Stimulated activated CD4-positive, alpha-beta T cell treated with anti-CD3 and anti-CD28 coated beads, Interleukin-4, amount 100 ng/mL, for 24 hours (primary cell): ENCODE measurements at regions not wholly inside any gene's neighbourhood (a gene's known extent, or its start where the extent isn't known, plus 50 kb on each side); places are given as distances from the start of the nearest gene placed in this dataset.

Source experiments
- DNase-seq: peaks from one replicate; pipeline ENCODE4 v3.0.0-alpha.2; 2020

DNA sequence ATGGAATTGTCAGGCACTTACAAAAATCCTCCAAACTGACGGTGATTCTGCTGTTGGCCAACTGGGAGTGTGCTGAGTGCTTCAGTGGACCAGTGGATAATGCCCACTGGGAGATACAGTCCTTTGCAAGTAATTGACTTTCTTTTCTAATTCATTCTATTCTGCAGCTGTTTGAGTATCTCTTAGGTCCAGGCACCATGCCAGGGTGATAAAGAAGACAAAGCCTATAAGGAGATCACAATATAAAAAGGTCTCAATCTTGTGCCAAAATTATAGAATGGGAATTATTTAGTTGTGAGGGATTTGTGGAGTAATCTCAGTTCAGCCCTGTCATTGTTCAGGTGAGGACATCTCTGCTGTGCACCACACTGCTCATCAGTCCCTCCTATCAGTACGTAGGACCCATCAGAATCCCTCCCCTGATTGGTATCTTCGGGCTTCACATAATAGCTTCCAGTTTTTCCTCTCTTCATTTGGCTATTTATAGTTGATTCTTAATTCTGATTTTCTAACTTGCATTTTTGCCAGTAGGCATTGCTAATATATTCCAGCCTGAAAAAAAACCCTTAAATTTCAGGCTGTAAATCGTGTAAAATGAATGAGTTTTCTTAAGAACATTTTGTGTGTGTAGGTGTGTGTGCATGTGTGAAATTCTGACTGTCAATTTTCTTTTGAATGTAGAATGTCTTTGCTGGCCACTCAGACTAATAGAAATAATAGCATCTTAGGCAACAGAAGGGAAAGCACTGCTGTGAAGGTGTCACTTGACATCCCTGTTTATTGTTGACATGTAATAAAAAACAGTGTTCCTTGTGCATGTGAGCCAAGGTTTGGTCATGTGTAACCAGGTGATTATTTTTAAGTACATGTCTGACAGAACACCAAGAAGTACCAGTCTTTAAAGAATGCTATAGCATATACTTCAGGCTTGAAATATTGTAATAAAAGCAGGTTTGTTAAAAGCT lies 457.6 kb upstream of the RGS6 start:
- no peak for DNase-seq

DNA sequence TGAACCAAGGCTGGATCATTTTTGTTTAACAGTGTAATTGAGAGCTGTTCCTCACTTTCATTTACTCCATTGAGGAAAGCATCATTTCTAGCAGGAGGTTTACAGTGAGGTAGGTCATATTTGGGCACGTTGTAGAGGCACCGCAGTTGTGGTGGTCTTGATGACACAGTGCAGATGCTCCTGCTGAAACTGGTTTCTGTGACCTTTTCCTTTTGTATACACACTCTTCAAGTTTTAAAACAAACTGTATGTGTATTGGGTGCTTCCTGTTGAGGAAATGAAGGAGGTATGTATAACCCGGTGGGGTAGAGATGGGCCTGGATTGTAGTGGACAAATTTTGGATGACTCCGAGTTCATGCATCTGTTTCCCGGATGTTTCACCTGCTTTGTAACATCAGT lies 456.3 kb upstream of the RGS6 start:
- DNase-seq = no peak

DNA sequence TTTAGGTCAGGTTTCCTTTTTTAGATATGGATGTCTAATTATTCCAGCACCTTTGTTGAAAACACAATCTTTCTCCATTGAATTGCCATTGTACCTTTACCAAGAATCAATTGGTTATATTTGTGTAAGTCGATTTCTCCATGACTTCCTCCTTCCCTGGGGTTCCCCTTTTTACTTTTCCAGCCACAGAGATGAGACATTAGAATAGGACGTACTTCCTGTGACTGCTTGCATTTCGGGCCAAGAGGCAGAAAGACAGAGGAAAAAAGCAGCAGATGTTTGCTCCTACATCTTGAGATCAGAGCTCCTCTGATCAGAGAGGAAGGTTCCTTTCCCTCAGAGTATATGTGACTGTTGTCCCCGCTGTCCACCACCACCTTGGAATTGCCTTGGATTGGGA lies 453.7 kb upstream of the RGS6 start:
- no peak for DNase-seq

DNA sequence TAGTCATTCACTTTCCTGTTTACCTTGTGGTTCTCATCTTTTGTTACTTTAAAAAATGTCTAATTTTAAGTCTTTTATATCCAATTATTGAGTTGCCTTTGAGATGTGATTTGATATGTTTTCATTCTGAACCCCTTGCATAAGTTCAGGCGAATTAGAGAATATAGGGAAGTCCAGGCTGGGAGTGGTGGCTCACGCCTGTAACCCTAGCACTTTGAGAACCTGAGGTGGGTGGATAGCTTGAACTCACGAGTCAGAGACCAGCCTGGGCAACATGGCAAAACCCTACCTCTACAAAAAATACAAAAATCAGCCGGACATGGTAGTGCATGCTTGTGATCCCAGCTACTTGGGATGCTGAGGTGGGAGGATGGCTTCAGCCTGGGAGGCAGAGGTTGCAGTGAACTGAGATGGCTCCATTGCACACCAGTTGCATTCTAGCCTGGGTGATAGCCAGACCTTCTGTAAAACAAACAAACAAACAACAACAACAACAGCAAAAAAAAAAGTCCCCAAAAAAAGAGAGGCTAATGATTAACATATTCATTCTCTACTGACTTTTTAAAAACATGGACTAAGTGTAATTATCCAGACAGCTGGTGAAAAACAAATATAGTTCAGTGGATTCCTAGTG lies 451.1 kb upstream of the RGS6 start:
- DNase-seq = no peak

DNA sequence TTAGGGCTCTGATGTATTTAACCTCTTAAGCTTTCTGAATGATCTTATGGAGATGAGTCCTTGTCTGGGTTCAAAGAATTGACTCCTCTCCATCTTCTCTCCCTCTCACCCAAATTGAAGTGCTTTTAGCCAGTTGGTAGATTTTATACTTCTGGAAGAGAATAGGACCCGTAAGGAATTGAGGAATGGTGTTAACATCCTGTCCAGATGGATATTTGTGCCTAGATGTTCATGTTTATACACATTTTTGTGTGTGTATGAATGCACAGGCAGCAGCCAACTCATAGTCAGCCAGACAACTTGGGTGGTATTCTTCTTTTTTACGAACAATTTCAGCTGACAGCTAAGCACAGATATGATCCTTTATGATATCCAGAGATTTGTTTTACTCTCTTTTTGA lies 449.6 kb upstream of the RGS6 start:
- DNase-seq = no peak

DNA sequence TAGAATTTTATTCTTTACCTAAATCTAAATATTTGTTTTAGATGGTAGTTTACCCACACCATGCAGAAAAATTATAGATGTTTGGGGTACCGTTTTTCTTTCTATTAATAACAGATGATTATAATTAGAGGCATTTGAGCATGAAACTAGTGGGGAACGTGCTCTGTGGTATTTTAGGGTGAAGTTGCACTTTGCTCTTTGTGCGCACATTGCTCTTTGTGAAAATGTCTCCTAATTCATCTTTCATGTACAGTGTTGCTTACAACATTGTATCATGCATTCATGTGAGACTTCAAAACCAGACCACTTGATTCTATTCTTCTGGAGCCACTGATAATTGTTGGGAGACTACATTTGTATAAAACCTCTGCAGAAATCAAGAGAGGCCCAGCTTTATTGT lies 449.1 kb upstream of the RGS6 start:
- DNase-seq = no peak

DNA sequence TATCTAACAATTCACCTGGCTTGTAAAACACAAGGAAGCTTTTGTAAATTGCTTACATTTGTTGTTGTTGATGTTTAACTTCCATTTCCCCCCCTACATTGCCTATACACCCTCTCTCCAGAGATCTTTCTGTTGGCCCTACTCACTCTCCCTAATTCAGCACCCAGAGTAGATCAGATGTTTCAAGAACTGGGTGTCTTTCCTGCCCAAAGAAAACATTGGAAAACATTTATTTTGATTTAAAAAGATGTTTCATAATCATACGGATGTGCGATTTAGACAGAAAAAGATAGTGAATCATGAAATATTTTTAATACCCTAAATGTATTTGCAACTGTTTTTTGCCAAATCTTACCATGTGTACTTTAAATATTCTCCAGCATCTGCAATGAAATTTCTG lies 446.4 kb upstream of the RGS6 start:
- no peak for DNase-seq

DNA sequence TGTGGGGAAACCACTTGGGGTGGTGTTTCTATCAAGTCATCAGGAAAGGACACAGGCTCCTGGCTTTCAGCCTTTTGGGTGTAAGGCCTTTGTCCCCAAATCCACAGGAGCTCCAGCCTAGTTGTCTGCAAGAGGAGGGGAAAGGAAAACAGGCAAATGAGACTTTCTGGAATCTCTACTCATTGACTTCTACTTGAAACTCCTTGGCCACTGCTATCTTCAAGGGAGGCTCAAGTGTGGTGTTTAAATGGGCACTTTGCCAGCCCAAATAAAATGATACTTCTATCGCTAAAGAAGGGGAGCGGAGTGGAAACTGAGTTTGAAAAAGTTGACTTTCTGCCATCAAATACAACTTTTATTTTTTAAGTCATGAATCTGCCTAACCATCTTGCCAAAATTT lies 445.9 kb upstream of the RGS6 start:
- no peak for DNase-seq

DNA sequence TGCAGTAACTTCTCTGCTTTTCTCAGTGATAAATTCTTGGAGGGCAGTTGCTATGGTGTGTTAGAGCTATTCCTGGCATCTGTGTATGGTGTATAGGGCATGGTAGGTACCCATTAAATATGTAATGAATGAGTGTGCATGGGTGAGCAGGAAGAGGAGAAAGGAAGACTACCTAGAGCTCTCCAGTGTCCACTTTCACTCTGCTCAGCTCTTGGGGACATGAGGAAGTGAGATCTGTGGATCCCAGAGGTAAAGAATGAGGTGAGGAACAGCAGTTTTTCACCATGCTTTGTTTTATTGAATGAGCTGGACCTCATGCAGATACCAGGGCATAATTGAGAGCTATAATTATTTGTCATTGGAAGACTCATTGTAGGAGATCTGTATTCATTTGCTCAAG lies 444.8 kb upstream of the RGS6 start:
- no peak for DNase-seq

DNA sequence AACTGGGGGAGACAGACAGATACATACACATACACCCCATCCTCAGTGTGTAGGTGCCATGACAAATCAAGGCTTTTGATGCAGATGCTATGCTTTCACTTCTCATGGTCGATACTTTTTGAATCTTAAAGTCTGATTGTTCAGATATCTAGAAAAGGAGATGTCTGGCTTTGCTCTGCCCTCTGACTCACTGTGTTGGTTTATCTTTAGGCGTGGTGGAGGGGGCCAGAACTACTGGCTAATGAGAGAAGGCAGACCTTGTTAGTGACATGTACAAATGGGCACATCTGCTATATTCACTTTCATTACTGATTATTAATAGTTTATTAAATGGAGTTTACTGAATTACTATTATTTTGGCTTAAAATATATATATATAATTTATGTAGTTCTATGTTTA lies 444.3 kb upstream of the RGS6 start:
- DNase-seq = no peak

DNA sequence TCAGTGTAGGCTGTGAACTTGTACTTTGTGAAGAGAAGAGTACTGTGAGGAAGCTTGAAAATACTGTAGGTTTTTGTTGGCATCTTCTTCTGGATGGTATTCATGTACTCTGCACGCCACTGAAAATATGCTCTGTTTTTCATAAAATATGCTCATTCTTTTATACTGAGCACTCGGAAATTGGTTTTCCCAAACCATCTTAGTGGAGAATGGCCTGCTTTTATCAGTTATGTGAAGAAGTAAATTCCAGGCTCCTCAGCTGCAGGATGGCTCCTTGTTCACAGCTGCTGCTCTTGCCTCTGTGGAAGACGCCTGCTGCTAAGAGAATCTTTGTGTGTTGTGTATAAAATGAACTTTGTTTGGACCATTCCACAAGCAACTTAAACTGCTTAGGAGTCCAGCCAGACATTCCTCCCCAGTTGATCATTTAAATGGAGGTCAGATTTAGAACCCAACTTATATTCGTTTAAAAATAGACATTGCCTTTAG lies 443.5 kb upstream of the RGS6 start:
- DNase-seq = no peak

DNA sequence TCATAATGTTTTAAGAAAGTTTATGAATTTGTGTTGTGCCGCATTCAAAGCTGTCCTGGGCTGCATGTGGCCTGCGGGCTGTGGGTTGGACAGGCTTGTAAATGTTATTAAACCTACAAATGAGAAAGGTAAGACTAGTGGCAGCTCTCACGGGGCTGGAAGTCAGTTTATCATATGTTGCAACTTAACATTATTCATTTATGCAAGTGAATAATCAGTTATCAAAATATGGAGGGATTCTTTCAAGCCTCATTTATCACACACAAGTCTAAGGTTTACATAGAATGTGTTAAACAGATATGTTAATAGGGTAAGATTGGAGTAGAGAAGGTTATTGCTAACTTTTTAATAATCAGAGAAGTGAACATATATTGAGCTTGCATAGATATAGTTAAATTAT lies 442.5 kb upstream of the RGS6 start:
- no peak for DNase-seq

DNA sequence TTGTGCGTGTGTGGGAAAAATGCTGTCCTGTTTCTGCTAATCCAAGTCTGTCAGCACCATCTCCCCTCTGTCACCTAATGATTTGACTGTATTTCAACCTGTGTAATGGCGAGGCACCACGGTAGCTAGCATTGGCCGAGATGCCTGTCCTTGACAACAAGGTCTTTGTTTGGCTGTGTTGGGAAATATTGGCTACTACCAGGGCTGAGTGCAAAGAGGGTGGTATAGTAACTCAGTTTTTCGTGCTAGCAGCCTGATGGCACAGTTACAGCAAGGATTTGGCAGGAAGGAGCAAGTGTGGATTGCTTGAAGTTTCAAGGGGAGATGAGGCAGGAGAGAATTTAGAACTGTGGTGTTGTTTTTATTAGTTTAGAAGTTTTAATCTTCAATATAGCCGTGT lies 440.3 kb upstream of the RGS6 start:
- no peak for DNase-seq

DNA sequence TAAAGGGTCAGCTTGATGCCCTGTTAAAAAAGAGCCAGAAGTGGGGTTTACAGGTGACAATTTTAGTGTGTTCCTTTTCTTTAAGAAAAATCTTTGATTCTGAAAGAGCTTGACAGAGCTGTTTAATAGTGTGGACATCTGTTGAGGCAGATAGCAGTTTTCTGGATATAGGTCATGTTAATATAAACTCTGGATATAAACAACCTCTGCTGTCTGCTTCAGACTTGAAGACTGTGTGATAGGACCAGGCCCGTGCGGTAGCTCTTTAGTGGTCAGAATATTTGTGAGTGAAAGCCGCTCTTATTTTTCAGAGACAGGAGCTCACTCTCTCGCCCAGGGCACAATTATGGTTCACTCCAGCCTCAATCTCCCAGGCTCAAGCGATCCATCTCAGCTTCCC lies 439.9 kb upstream of the RGS6 start:
- DNase-seq = no peak

DNA sequence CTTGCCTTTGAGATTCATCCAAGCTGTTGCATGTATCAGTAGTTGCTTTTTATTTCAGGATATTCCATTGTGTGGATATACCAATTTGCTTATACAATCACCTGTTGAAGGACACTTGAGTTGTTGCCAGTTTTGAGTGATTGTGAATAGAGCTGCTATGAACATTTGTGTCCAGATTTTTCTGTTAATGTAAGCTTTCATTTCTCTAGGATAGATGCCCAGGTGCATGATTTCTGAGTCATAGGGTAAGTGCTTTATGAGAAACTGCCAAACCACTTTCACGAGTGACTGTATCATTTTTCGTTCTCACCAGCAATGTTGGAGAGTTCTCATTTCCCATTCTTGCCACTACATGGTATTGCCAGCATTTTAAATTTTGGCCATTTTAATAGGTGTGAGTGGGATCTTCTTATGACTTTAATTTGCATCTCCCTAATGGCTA lies 434.6 kb upstream of the RGS6 start:
- DNase-seq = no peak

DNA sequence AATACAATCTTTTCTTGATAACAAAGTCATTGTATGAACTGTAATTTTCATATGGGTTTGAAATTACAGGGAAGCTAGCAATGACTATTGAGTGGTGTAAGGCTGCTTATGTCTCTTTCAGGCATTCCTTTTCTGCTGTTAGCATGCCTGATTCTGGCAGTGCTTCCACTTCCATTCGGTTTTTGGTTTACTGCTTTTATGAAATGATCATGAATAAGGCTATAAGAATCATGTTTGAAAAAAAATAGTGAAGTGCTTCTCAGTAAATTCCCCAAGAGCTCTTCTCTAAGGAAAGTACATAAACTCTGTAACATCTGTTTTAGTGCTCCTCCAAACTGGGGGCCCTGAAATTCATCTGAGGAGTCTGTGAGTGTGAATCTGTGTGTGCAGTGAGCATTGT lies 434.0 kb upstream of the RGS6 start:
- DNase-seq = no peak

DNA sequence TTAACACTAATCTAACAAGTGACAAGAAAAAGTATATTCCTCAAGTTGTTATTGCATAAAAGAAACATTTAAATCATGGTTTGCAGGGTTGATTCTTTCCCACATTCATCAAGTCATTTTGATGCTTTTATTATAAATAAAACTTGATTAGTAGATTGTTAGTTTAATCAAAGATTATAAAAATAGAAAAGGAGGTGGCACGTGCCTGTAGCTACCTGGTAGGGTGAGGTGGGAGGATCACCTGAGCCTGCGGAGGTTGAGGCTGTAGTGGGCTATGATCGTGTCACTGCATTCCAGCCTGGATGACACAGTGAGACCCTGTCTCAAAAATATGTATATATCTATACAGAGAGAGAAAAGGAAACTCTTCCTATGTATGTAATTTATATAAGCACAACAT lies 433.2 kb upstream of the RGS6 start:
- no peak for DNase-seq

DNA sequence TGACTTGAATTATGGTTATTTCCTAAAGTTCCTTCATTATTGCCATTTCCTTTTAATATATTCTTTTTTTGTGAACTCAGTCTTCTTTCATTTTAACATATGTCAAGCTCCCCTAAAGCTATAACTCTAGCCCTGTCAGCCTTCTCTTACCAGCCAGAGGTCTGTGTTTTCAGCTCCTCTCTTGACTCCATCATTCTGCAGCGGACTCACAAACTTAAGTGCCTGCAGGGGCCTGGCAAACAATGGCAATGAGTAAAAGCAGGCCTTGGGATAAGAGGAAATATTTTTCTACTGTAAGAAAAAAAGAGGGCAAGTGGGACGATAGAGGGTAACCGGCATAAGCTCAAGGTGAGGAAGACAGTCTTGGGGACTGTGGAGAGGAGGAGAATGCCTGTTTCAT lies 424.5 kb upstream of the RGS6 start:
- no peak for DNase-seq

DNA sequence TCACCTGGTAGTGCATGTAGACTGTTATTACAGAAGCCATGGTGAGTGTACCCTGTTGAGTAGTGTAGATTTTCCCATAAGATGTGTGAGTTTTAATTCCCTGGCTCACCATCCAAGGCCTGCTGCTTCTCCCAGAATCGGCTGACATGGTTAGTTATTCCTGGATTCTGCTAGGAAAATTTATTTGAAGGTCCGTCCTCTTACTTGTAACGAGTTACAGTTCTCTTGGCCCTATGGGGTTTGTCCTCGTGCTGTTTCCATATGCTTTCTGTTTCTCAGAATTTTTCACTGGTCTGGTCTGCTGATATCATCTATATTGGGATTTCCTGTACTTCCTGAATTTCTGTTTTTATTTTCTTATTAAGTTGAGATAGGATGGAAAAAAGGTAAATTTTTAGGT lies 423.3 kb upstream of the RGS6 start:
- DNase-seq = no peak

DNA sequence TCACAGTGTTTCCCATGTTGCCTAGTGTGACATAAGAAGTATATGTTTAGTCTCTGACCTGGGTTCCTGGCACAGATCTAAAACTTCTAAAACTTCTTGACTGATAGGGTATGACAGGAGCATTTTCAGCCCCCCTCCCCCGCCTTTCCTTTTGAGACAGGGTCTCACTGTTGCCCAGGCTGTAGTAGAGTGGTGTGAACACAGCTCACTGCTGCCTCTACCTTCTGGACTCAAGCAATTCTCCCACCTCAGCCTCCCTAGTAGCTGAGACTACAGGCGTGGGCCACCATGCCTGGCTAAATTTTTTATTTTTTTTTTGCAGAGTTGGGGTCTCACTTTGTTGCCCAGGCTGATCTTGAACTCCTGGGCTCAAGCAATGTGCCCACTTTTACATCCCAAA lies 421.1 kb upstream of the RGS6 start:
- no peak for DNase-seq

DNA sequence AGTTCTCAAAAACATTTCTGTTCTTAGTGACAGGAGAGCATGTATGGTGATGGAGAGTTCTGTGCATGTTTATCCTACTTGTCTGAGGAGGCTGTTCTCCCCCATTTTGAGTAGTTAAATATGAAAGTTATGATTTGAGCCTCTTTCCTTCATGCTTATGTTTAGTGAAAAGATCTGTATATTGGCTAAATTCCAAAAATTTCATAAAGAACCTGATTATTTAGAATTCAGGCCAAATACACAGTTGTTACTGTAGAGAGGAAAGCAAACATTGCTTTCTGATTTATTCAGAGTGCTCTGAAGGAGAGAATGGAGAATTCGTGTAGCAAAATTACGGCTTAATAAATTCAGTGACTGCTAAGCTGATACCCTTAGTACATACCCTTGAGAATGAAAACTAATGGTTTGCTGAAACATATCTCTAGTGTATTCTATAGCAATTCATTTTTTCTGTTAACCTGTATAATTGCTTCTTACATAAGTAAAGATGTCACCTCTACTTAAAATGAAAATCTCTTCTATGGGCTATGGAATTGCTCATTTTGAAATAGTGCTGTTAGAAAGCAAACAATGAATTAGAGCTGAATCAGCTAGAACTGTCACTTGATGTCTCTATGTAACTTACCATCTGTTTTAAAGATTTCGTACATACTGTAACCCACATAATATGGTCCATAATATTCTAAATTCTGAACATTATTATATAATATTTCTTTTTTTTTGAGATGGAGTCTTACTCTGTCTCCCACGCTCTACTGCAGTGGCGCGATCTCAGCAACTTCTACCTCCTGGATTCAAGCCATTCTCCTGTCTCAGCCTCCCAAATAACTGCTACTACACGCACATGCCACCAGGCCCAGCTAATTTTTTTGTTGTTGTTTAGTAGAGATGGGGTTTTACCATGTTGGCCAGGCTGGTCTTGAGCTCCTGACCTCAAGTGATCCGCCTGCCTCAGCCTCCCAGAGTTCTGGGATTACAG lies 417.0 kb upstream of the RGS6 start:
- no peak for DNase-seq

DNA sequence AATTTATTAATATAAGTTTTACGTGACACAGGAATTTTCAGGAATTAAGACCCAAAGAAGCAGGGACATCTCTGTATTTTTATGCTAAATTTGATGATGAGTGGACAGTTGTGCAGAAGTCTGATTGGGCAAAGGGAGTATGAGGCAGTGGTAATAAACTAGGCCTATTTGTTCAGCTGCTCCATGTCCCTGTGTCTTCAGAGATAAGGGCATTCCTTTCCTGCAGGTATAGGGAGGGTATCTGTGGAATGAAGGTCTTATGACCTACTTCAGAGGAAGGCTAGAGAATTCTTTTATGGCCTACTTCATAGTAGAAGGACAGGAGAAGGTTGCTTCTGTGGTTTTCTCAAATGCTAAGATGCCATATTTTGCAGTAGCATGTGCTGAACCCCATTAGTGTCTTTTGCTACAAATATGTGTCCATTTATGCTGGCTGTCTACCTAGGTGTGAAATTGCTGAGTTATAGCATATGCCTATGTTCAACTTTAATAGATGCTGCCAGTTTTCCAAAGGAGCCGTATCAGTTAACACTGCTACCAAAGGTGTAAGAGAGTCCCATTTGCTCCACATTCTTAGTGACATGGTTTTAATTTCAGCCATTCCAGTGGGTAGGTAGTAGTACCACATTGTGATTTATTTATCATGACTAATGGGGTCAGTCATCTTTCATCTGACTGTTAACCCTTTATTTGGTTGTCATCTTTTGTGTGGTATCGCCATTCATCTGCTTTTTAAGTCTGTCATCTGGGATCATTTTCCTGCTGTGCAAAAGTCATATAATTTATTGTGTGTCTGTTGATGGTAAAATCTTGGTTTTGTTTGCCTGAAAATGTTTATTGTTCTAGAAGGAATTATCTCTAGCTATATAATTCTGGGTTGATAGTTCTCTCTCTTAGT lies 410.7 kb upstream of the RGS6 start:
- DNase-seq = no peak
